GM23338 (cell line): ENCODE measurements at regions not wholly inside any gene's neighbourhood (a gene's known extent, or its start where the extent isn't known, plus 50 kb on each side); places are given as distances from the start of the nearest gene placed in this dataset.

Experiments used
- ATAC-seq: fragments of 200-7000 bp; cut with Tn5 transposase; 3 replicates; pipeline ENCODE4 v1.9.1; 2020
- DNase-seq: peaks from one replicate; pipeline ENCODE4 v3.0.0-alpha.2; 2015; ENCODE audit warnings: low spot score
- H2AFZ ChIP-seq: fragments of 200-600 bp; sonication (generic); 2 replicates; pipeline ENCODE4 v1.8.0; 2016; ENCODE audit warnings: antibody characterized with exemption, mild to moderate bottlenecking, moderate library complexity
- H3F3A ChIP-seq: fragments of 200-600 bp; sonication (generic); replicated peaks from 2 replicates; pipeline ENCODE4 v1.8.0; 2017; ENCODE audit warnings: antibody characterized with exemption, mixed run types, low read depth
- H3K27ac ChIP-seq: fragments of 200-600 bp; sonication (generic); 2 replicates; pipeline ENCODE4 v1.6.1; 2016; ENCODE audit warnings: low read depth
- H3K27me3 ChIP-seq: fragments of 200-600 bp; sonication (generic); 2 replicates; pipeline ENCODE4 v1.8.0; 2016; ENCODE audit warnings: mild to moderate bottlenecking, mixed run types, moderate library complexity; ENCODE audit not compliant: insufficient read depth
- H3K36me3 ChIP-seq: fragments of 200-600 bp; sonication (generic); 2 replicates; pipeline ENCODE4 v1.8.0; 2016; ENCODE audit warnings: mild to moderate bottlenecking; ENCODE audit not compliant: insufficient read depth
- H3K4me1 ChIP-seq: fragments of 200-600 bp; sonication (generic); 2 replicates; pipeline ENCODE4 v1.8.0; 2016; ENCODE audit warnings: mild to moderate bottlenecking, moderate library complexity; ENCODE audit not compliant: insufficient read depth
- H3K4me2 ChIP-seq: fragments of 200-600 bp; sonication (generic); 2 replicates; pipeline ENCODE4 v1.7.1; 2017; ENCODE audit warnings: mixed run types
- H3K4me3 ChIP-seq: fragments of 200-600 bp; sonication (generic); 2 replicates; pipeline ENCODE4 v1.6.1; 2016; ENCODE audit warnings: mixed run types
- H3K79me2 ChIP-seq: fragments of 200-600 bp; sonication (generic); replicated peaks from 2 replicates; pipeline ENCODE4 v1.8.0; 2017; ENCODE audit warnings: mild to moderate bottlenecking; ENCODE audit not compliant: insufficient read depth
- H3K9me2 ChIP-seq: fragments of 200-600 bp; sonication (generic); 2 replicates; pipeline ENCODE4 v1.8.0; 2017; ENCODE audit not compliant: insufficient read depth
- H4K20me1 ChIP-seq: fragments of 200-600 bp; sonication (generic); replicated peaks from 2 replicates; pipeline ENCODE4 v1.8.0; 2017; ENCODE audit warnings: mild to moderate bottlenecking; ENCODE audit not compliant: insufficient read depth
- H3K27ac Mint-ChIP-seq: 2 replicates; pipeline ENCODE4 v1.8.0; 2020; ENCODE audit warnings: inconsistent platforms, mild to moderate bottlenecking, moderate library complexity, mixed read lengths
- H3K27me3 Mint-ChIP-seq: 3 replicates; pipeline ENCODE4 v1.8.0; 2022; ENCODE audit warnings: low read depth, mild to moderate bottlenecking, moderate library complexity, mixed read lengths, inconsistent platforms; ENCODE audit not compliant: insufficient read depth, poor library complexity
- H3K36me3 Mint-ChIP-seq: 3 replicates; pipeline ENCODE4 v1.8.0; 2021; ENCODE audit warnings: low read depth, mild to moderate bottlenecking, inconsistent platforms, moderate library complexity, mixed read lengths
- H3K4me1 Mint-ChIP-seq: 3 replicates; pipeline ENCODE4 v1.8.0; 2020; ENCODE audit warnings: mild to moderate bottlenecking, inconsistent platforms, mixed read lengths
- H3K4me3 Mint-ChIP-seq: 3 replicates; pipeline ENCODE4 v1.8.0; 2021; ENCODE audit warnings: moderate library complexity, mild to moderate bottlenecking, inconsistent platforms, mixed read lengths
- H3K9me3 Mint-ChIP-seq: 3 replicates; pipeline ENCODE4 v1.8.0; 2020; ENCODE audit warnings: moderate library complexity, mild to moderate bottlenecking, inconsistent platforms, mixed read lengths
- CREB1 ChIP-seq: fragments of 250-450 bp; sonication (Bioruptor Pico); IDR thresholded peaks from 2 replicates; pipeline ENCODE4 v1.5.0; 2020; ENCODE audit warnings: low read depth, mild to moderate bottlenecking, moderate library complexity
- CTCF ChIP-seq, 2 experiments: fragments of 200-600 bp in 1 of 2; sonication (generic) in 1 of 2; conservative IDR thresholded peaks; 2 replicates each; pipeline versions ENCODE4 v1.5.1 to v1.6.1; 2016 to 2017; ENCODE audit warnings: antibody characterized with exemption in 2 of 2, low read depth in 2 of 2, mild to moderate bottlenecking in 2 of 2, moderate library complexity in 1 of 2
- ETS1 ChIP-seq: IDR thresholded peaks from 2 replicates; pipeline ENCODE4 v1.6.1; 2016; ENCODE audit warnings: antibody characterized with exemption
- EZH2 ChIP-seq: fragments of 200-600 bp; sonication (generic); IDR thresholded peaks from one replicate; pipeline ENCODE4 v1.8.0; 2017; ENCODE audit warnings: antibody characterized with exemption, mild to moderate bottlenecking, low read depth; ENCODE audit not compliant: unreplicated experiment
- EZH2phosphoT487 ChIP-seq: fragments of 200-600 bp; sonication (generic); IDR thresholded peaks from one replicate; pipeline ENCODE4 v1.8.1; 2018; ENCODE audit warnings: antibody characterized with exemption; ENCODE audit not compliant: unreplicated experiment
- JUNB ChIP-seq: IDR thresholded peaks from one replicate; pipeline ENCODE4 v1.6.1; 2016; ENCODE audit warnings: antibody characterized with exemption; ENCODE audit not compliant: unreplicated experiment
- NANOG ChIP-seq: IDR thresholded peaks from 2 replicates; pipeline ENCODE4 v1.6.1; 2016; ENCODE audit warnings: antibody characterized with exemption, borderline replicate concordance
- POLR2AphosphoS5 ChIP-seq: IDR thresholded peaks from 2 replicates; pipeline ENCODE4 v1.6.1; 2016; ENCODE audit warnings: antibody characterized with exemption, low read depth
- REST ChIP-seq: IDR thresholded peaks from one replicate; pipeline ENCODE4 v1.6.1; 2018; ENCODE audit warnings: antibody characterized with exemption; ENCODE audit not compliant: unreplicated experiment
- STAT1 ChIP-seq: IDR thresholded peaks from one replicate; pipeline ENCODE4 v1.6.1; 2016; ENCODE audit warnings: antibody characterized with exemption; ENCODE audit not compliant: unreplicated experiment
- ZNF114 ChIP-seq: fragments of 250-450 bp; sonication (Bioruptor Pico); IDR thresholded peaks from 2 replicates; pipeline ENCODE4 v1.5.0; 2020; ENCODE audit warnings: mild to moderate bottlenecking, moderate library complexity
- ZNF331 ChIP-seq: fragments of 250-450 bp; sonication (Bioruptor Pico); IDR thresholded peaks from 2 replicates; pipeline ENCODE4 v1.5.0; 2020; ENCODE audit warnings: low read depth, mild to moderate bottlenecking, moderate library complexity

GRCh38 chr6:98054453-98054852 is 771.4 kb upstream of the MMS22L start:
- TF ChIP-seq EZH2: no peak
- TF ChIP-seq POLR2AphosphoS5: no peak
- no peak for TF ChIP-seq ETS1
- TF ChIP-seq CTCF (conservative IDR thresholded peaks at IDR 0.05; ENCODE audit: low read depth in 2 of 2): peak; percentile 29 to 66; a peak in 3 of 4 replicates
- no peak for TF ChIP-seq EZH2phosphoT487
- H3F3A ChIP-seq: no peaks in the 10 kb centered on the region
- Mint-ChIP-seq H3K27me3 (peaks cover 3% of the 10 kb centered on the region), H3K27ac (no peak overlapping the region; the same call in 1 of the 2 replicates), H3K36me3 (no peaks in the 10 kb centered on the region), H3K4me1 (peaks cover 10% of the 10 kb centered on the region; the same call in 2 of the 3 replicates), H3K4me3 (no peak overlapping the region), H3K9me3 (no peaks in the 10 kb centered on the region)
- no peaks in the 10 kb centered on the region for H3K79me2 ChIP-seq
- H3K4me1 ChIP-seq: 0 out of 2 replicates have a peak, but pooled peaks cover 5% of the 10 kb centered on the region
- no peak overlapping the region for H3K4me3 ChIP-seq
- no peaks in the 10 kb centered on the region for H3K36me3 ChIP-seq
- no peaks in the 10 kb centered on the region for H3K9me2 ChIP-seq
- H2AFZ ChIP-seq: no peak overlapping the region
- no peaks in the 10 kb centered on the region for H3K27me3 ChIP-seq
- peak; percentile 41; the same call in 2 of the 3 replicates for ATAC-seq
- DNase-seq: peak; percentile 45
- H4K20me1 ChIP-seq: no peaks in the 10 kb centered on the region
- no peak overlapping the region for H3K27ac ChIP-seq
- no peak overlapping the region for H3K4me2 ChIP-seq

GRCh38 chr6:98056955-98057354 is 773.9 kb upstream of the MMS22L start:
- H3K27me3 Mint-ChIP-seq: peaks cover 3% of the 10 kb centered on the region
- Histone ChIP-seq H3K4me2 (no peak overlapping the region), H3K9me2 (no peaks in the 10 kb centered on the region), H3K27me3 (no peaks in the 10 kb centered on the region), H3K79me2 (no peaks in the 10 kb centered on the region), H2AFZ (no peak overlapping the region), H3F3A (no peaks in the 10 kb centered on the region), H3K27ac (no peak overlapping the region), H3K36me3 (no peaks in the 10 kb centered on the region), H3K4me3 (no peak overlapping the region), H4K20me1 (no peaks in the 10 kb centered on the region), H3K4me1 (0 out of 2 replicates have a peak, but pooled peaks cover 5% of the 10 kb centered on the region)
- H3K9me3 Mint-ChIP-seq: peaks cover 4% of the 10 kb centered on the region; the same call in 1 of the 3 replicates
- no peaks in the 10 kb centered on the region for H3K36me3 Mint-ChIP-seq
- no peak overlapping the region for H3K4me3 Mint-ChIP-seq
- H3K4me1 Mint-ChIP-seq: peaks cover 10% of the 10 kb centered on the region; the same call in 2 of the 3 replicates
- H3K27ac Mint-ChIP-seq: no peak overlapping the region
- ATAC-seq (no peak), DNase-seq (no peak)
- TF ChIP-seq CREB1 (CRISPR knock-in tag) (no peak), ZNF114 (no peak), POLR2AphosphoS5 (no peak), CTCF (conservative IDR thresholded peaks at IDR 0.05; ENCODE audit: low read depth in 2 of 2) (no peak), EZH2phosphoT487 (no peak), ETS1 (no peak), JUNB (no peak), ZNF331 (no peak), NANOG (no peak), STAT1 (no peak), EZH2 (no peak), REST (no peak)
